Endodermal cell (in vitro differentiated cells): ENCODE measurements at regions not wholly inside any gene's neighbourhood (a gene's known extent, or its start where the extent isn't known, plus 50 kb on each side); places are given as distances from the start of the nearest gene placed in this dataset.

Experiments
- DNase-seq: peaks from one replicate; pipeline ENCODE4 v3.0.0-alpha.2; 2017
- H3K27ac ChIP-seq: 2 replicates; pipeline ENCODE4 v1.5.1; 2013; ENCODE audit warnings: mild to moderate bottlenecking, low read depth, low read length, moderate library complexity
- H3K27me3 ChIP-seq: 2 replicates; pipeline ENCODE4 v1.6.1; 2013; ENCODE audit warnings: mild to moderate bottlenecking, low read length, moderate library complexity; ENCODE audit not compliant: insufficient read depth, control insufficient read depth, poor library complexity, severe bottlenecking
- H3K36me3 ChIP-seq: 2 replicates; pipeline ENCODE4 v1.7.0; 2013; ENCODE audit warnings: mild to moderate bottlenecking, low read length, moderate library complexity; ENCODE audit not compliant: control insufficient read depth, insufficient read depth
- H3K4me1 ChIP-seq: one replicate; pipeline ENCODE4 v1.7.0; 2013; ENCODE audit warnings: low read length; ENCODE audit not compliant: control insufficient read depth, insufficient read depth
- H3K4me3 ChIP-seq: 2 replicates; pipeline ENCODE4 v1.5.1; 2013; ENCODE audit warnings: mild to moderate bottlenecking, low read length, moderate library complexity
- H3K9ac ChIP-seq: 2 replicates; pipeline ENCODE4 v1.6.1; 2013; ENCODE audit warnings: mild to moderate bottlenecking, low read length, moderate library complexity; ENCODE audit not compliant: poor library complexity, severe bottlenecking; ENCODE audit errors: extremely low read depth
- H3K9me3 ChIP-seq: 2 replicates; pipeline ENCODE4 v1.6.1; 2013; ENCODE audit warnings: mild to moderate bottlenecking, low read length, moderate library complexity; ENCODE audit not compliant: control insufficient read depth
- H3K27ac Mint-ChIP-seq: 2 replicates; pipeline ENCODE4 v1.8.0; 2020; ENCODE audit warnings: mixed read lengths
- H3K27me3 Mint-ChIP-seq: 2 replicates; pipeline ENCODE4 v1.8.0; 2021; ENCODE audit warnings: mild to moderate bottlenecking, mixed read lengths; ENCODE audit not compliant: insufficient read depth
- H3K36me3 Mint-ChIP-seq: 2 replicates; pipeline ENCODE4 v1.8.0; 2020; ENCODE audit warnings: low read depth, mixed read lengths
- H3K4me1 Mint-ChIP-seq: 2 replicates; pipeline ENCODE4 v1.8.0; 2020; ENCODE audit warnings: mixed read lengths
- H3K4me3 Mint-ChIP-seq: 2 replicates; pipeline ENCODE4 v1.8.0; 2020; ENCODE audit warnings: mild to moderate bottlenecking, moderate library complexity, mixed read lengths
- H3K9me3 Mint-ChIP-seq: 2 replicates; pipeline ENCODE4 v1.8.0; 2020; ENCODE audit warnings: mild to moderate bottlenecking, mixed read lengths
- CTCF ChIP-seq: fragments of 200-600 bp; sonication (generic); conservative IDR thresholded peaks from 2 replicates; pipeline ENCODE4 v1.5.0; 2021; ENCODE audit warnings: antibody characterized with exemption, mild to moderate bottlenecking
- WGBS, 2 experiments: methylation state at CpG; one replicate each; pipeline versions ENCODE4 v1.1.5 to v1.1.7; 2013; ENCODE audit warnings: missing lambda C conversion rate in 2 of 2, mixed read lengths in 1 of 2; ENCODE audit not compliant: insufficient coverage in 1 of 2, insufficient read length in 1 of 2; 5-methylcytosine and 5-hydroxymethylcytosine counted together

DNA sequence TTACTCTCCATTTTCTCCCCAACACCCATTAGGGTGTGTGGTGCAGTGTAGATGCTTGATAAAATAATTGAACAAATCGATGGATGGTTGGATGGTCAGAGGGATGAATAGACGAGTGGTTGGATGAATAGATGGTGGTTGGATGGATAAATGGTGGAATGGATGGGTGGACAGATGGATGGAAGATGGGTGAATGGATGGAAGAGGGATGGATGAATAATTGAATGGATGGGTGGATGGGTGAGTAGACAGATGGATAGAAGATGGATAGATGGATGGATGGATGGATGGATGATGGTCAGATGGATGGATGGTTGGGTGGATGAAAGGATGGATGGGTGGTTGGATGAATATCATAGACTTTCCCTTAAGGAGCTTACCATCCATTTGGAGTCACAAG lies 95.0 kb upstream of the BOD1 start:
- no peaks in the 10 kb centered on the region for H3K36me3 ChIP-seq
- no peak overlapping the region for H3K4me3 Mint-ChIP-seq
- no peak overlapping the region for H3K9ac ChIP-seq
- no peak for TF ChIP-seq CTCF
- no peak overlapping the region for H3K27ac Mint-ChIP-seq
- H3K36me3 Mint-ChIP-seq, result peaks cover 16% of the 10 kb centered on the region
- WGBS, 2 experiments, result 88 to 94% methylated on average over 2 of the region's 2 CpGs
- H3K27ac ChIP-seq, result no peak overlapping the region
- no peaks in the 10 kb centered on the region for H3K4me1 ChIP-seq
- no peaks in the 10 kb centered on the region for H3K27me3 ChIP-seq
- no peak overlapping the region for H3K4me3 ChIP-seq
- no peaks in the 10 kb centered on the region for H3K9me3 Mint-ChIP-seq
- H3K4me1 Mint-ChIP-seq, result peaks cover 6% of the 10 kb centered on the region
- no peaks in the 10 kb centered on the region for H3K27me3 Mint-ChIP-seq
- no peaks in the 10 kb centered on the region for H3K9me3 ChIP-seq
- no peak for DNase-seq

DNA sequence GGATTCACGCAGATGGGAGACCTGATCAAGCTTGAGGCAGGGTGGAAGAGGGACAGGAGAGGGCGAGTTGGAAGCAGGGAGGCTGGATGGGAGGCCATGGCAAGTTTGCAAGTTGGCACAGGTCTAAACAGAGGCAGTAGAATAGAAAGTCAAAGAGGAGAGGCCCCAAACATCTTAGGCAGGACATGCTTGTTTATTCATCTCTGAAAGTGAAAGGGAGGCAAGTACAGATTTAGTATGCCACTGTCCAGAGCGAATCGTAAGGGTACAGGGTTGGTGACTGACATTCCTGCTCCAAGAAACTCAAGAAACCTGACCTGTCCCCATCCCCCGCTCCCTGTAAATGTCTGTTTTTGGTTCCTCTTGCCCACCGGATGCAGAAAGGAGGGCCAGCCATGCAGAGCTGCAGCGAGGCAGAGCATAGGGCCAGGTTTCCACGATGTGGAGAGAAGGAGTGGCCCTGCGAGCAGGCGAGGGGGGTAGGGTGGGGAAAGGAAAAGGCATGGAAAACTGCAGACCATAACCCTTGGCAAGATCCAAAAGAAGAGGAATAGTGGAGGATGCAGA lies 96.2 kb upstream of the BOD1 start:
- no peaks in the 10 kb centered on the region for H3K9me3 Mint-ChIP-seq
- no peaks in the 10 kb centered on the region for H3K27me3 ChIP-seq
- peaks cover 18% of the 10 kb centered on the region for H3K36me3 Mint-ChIP-seq
- no peak overlapping the region for H3K4me3 ChIP-seq
- H3K4me1 Mint-ChIP-seq, result peaks cover 6% of the 10 kb centered on the region
- no peak overlapping the region for H3K27ac ChIP-seq
- no peak overlapping the region for H3K9ac ChIP-seq
- H3K4me3 Mint-ChIP-seq, result no peak overlapping the region
- TF ChIP-seq CTCF, result no peak
- H3K27ac Mint-ChIP-seq, result no peak overlapping the region
- 92% methylated on average over 9 to 10 of the region's 10 CpGs for WGBS, 2 experiments
- H3K36me3 ChIP-seq, result no peaks in the 10 kb centered on the region
- DNase-seq, result no peak
- no peaks in the 10 kb centered on the region for H3K4me1 ChIP-seq
- H3K9me3 ChIP-seq, result no peaks in the 10 kb centered on the region
- H3K27me3 Mint-ChIP-seq, result no peaks in the 10 kb centered on the region

- H3K4me1 Mint-ChIP-seq, result peaks cover 6% of the 10 kb centered on the region
- H3K9me3 ChIP-seq, result no peaks in the 10 kb centered on the region
- no peak overlapping the region for H3K4me3 ChIP-seq
- TF ChIP-seq CTCF, result no peak
- H3K27ac ChIP-seq, result no peak overlapping the region
- H3K4me1 ChIP-seq, result no peaks in the 10 kb centered on the region
- H3K36me3 Mint-ChIP-seq, result peaks cover 16% of the 10 kb centered on the region
- H3K27me3 ChIP-seq, result no peaks in the 10 kb centered on the region
- no peaks in the 10 kb centered on the region for H3K9me3 Mint-ChIP-seq
- no peak overlapping the region for H3K9ac ChIP-seq
- no peak overlapping the region for H3K4me3 Mint-ChIP-seq
- WGBS, 2 experiments, result 85 to 91% methylated on average over 12 of the region's 12 CpGs
- no peak for DNase-seq
- no peak overlapping the region for H3K27ac Mint-ChIP-seq
- H3K36me3 ChIP-seq, result no peaks in the 10 kb centered on the region
- H3K27me3 Mint-ChIP-seq, result no peaks in the 10 kb centered on the region
These were observed 98.3 kb upstream of the BOD1 start for GRCh38 chr5:173714551-173715428.
